DMS 273 (cell line): ENCODE measurements at regions not wholly inside any gene's neighbourhood (a gene's known extent, or its start where the extent isn't known, plus 50 kb on each side); places are given as distances from the start of the nearest gene placed in this dataset.
"Not testable (repeated sequence)": the region's sequence is repeated elsewhere in the genome, so short reads cannot be mapped to it uniquely, and the experiment has no call there.

ENCODE experiments used
- DNase-seq: peaks from one replicate; lab custom pipeline; 2025; ENCODE audit not compliant: unreplicated experiment; lab: John Stamatoyannopoulos, UW

GRCh38 chr6:144932621-144933020, 647.5 kb downstream of the UTRN start:
- no peak for DNase-seq

GRCh38 chr6:144935181-144935580, 650.0 kb downstream of the UTRN start:
- no peak for DNase-seq

DNA sequence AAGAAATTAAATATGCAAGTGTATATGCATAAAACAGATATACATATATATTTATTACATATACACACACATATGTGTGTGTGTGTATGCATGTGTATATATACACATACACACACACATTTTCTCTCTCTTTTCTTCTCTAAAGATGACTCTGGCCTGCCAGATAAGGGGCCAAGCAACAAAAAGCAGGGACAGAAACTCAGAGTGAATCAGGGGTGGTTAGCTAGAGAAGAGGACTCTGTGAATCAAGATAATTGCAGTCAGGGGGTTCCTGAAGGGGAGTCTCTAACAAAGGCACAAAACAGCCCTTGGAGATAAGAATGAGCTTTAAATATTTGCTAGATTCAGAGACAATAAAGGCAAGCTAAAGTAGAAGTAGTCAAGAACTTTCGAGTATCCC, 650.5 kb downstream of the UTRN start:
- DNase-seq, result no peak

GRCh38 chr6:144936764-144937163, 651.6 kb downstream of the UTRN start:
- DNase-seq, result no peak

DNA sequence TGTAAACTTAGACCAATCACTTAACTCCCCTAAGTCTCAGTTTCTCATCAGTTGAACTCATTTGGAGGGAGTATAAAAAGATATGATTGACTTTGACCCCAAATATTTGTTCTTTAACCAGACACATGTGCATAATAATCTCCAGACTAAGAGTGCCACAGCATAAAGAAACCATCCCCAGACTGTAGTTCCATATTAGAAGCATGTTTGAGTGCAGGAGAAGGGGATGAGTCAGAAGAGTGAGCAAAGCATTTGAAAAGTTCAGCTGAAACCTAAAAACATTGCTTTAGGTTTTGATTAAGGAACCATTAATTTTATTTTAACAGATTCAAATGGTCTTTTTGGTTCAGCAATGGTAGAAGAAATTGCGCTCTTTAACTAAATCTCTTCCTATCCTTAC, 654.8 kb downstream of the UTRN start:
- DNase-seq, result no peak

DNA sequence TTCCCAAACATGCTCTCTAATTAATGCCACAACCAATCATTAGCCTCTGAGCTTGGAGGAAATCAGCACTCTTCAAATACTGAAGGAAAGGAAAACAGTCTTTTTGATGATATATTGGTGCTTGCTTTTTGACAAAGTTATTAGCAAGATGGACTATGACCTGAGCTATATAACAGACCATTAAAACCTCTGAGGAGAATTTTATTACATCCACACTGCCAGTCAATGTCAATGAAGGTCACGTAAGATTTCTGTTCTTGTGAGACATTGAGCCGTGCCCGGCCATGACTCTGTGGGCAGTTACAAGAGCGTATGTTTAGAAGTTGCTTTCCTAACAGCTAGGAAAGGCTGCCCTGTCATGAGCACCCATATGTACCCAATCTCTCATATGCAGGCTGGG, 659.0 kb downstream of the UTRN start:
- no peak for DNase-seq

DNA sequence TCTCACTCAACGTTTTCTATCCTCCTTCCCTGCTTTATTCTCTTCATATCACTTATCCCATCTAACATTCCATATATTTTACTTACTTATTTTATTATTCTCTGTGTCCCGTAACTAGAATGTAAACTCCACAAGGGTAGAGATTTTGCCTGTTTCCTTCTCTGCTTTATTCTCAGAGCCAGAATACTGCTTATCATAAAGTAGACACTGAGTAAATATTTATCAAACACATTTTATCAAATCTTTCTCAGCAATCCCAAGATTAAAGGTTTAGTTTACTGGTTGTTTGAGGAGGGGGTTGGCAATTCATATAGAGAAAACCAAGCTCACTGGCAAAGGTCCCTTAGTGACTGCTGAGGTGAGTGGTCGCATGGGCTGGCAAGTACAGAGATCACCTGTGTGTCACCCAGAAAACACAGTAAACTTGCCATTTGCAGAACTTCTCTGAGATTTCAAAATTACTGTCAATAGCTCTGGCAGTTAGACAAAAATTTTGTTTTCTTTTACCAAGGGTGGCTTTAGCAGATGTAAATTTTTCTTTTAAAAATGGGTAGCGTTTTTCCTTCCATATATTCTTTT, 662.4 kb downstream of the UTRN start:
- DNase-seq, result no peak

- DNase-seq, result no peak
Measured at GRCh38 chr6:144951730-144952437, 666.7 kb downstream of the UTRN start.

- no peak for DNase-seq
Measured at GRCh38 chr6:144952456-144953240, 667.5 kb downstream of the UTRN start.

- DNase-seq, result no peak
Measured at GRCh38 chr6:144953552-144954240, 668.6 kb downstream of the UTRN start.

GRCh38 chr6:144954241-144954556, 669.1 kb downstream of the UTRN start:
- no peak for DNase-seq

- DNase-seq, result no peak
Measured at GRCh38 chr6:144955392-144955791, 670.3 kb downstream of the UTRN start.

DNA sequence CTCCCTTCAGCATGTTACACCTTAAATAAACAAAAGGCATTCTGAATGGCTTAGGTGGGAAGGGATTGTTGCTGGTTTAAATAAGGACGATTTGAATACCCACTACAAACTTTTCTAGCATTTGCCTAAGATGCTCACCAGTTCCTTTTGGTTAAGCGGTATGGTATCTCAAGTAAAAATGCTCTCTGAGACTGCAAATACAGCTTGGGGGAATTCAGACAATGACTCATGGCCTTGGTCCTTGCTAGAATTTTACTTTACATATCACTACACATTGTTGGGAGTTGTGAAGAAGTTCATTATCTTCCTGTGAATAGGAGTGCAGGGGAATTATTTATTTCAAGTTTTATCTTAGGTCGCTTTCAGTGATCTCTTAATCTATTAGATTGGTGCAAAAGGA, 670.7 kb downstream of the UTRN start:
- no peak for DNase-seq

DNA sequence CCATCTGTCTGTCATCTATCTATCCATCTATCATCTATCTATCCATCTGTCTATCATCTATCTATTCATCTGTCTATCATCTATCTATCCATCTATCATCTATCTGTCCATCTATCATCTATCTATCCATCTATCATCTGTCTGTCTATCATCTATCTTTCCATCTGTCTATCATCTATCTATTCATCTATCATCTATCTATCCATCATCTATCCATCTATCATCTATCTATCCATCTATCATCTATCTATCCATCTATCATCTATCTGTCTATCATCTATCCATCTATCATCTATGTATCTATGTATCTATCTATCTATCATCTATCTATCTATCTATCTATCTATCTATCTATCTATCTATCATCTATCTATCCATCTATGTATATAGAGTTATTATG, 671.6 kb downstream of the UTRN start:
- not testable (repeated sequence) for DNase-seq

DNA sequence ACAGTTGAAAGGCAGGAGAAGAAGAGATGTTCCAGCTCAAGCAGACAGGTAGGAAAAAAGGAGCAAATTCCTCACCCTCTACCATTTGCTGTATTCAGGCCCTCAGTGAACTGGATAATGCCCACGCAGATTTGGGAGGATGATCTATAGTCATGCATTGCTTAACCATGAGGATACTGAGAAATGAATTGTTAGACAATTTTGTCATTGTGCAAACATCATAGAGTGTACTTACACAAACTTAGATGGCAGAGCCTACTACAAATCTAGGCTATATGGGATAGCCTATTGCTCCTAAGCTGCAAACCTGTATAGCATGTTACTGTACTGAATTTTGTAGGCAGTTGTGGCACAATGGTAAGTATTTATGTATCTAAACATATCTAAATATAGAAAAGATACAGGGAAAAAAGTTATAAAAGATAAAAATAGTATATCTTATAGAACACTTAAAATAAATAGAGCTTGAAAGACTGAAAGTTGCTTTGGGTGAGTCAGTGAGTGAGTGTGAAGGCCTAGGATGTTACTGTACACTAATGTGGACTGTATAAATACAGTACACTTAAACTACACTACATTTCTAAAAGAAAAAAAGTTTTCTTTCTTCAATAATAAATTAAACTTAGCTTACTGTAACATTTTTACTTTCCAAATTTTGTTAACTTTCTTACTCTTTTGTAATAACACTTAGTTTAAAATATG, 672.3 kb downstream of the UTRN start:
- no peak for DNase-seq

DNA sequence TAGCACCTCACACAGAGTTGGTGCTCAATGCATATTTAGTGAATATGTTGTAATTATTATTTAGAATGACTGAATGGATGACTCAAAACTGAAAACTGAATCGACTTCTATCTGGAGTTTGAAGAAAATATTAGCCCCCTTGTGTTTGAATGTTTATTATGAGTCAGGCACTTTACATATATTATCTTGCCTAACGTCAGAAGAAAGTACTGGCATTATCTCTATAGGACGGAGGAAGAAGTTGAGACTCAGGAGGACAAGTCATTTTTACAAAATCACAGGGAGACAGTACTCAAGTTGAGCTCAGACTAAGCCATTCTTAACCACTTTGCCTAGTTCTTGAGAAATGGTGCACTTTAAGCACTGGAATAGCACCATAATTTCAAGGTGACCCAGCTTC, 684.0 kb downstream of the UTRN start:
- no peak for DNase-seq

- no peak for DNase-seq
Measured at GRCh38 chr6:144969602-144970272, 684.6 kb downstream of the UTRN start.

GRCh38 chr6:144977250-144977864, 692.2 kb downstream of the UTRN start:
- not testable (repeated sequence) for DNase-seq

DNA sequence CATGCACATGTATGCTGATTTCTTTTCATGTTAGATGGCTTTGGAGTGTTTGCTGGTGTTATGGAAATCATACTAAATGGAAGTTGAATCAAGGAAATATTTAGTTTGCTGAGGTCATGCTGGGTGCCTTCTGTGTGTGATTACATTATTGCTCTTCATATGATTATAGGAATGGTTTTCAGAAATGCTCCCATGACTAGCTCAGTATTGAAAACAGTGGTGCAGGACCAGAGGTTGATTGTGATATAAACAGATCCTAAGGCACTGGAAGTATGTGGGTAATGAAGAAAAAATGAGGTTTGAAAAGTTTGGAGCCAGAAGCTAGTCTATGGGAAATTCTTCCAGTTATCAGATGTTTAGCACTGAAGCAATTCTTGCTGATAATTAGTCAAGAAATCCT, 693.1 kb downstream of the UTRN start:
- no peak for DNase-seq

- no peak for DNase-seq
Measured at GRCh38 chr6:144986271-144986670, 701.1 kb downstream of the UTRN start.
